ENCODE measurements at regions not wholly inside any gene's neighbourhood (a gene's known extent, or its start where the extent isn't known, plus 50 kb on each side); places are given as distances from the start of the nearest gene placed in this dataset.
"Not testable (repeated sequence)": the region's sequence is repeated elsewhere in the genome, so short reads cannot be mapped to it uniquely, and the experiment has no call there.

- no peak overlapping the region for H3K4me3 ChIP-seq (ENCODE audit: low read depth, low read length)
- no peak for TF ChIP-seq CTCF (IDR thresholded peaks at IDR 0.05; ENCODE audit: control insufficient read depth, extremely low read depth, insufficient read depth)
- no peak for DNase-seq (ENCODE audit: low read depth)
Observed at GRCh38 chr4:170931321-170931720, 841.6 kb upstream of the AADAT start.

DNA sequence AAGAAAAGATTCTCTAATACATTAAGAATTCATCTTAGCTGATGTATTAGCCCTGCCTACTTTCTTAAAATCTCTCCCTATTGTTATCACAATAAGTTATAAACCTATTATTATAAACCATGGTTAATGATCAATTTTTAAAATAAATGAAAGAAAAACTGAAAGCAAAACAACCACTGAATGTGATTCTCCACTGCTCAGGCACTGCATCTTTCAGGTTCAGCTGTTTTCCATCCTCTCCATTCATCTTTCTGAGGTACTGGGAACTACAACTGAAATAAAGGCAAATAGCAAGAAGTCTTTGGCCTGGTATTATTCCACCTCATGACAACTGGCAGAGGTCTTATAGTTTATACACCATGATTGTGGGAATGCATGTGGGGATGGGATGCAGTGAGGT, 798.9 kb upstream of the AADAT start:
- TF ChIP-seq CTCF (IDR thresholded peaks at IDR 0.05; ENCODE audit: control insufficient read depth, extremely low read depth, insufficient read depth) = no peak
- H3K4me3 ChIP-seq (ENCODE audit: low read depth, low read length) = no peak overlapping the region
- DNase-seq (ENCODE audit: low read depth) = no peak

DNA sequence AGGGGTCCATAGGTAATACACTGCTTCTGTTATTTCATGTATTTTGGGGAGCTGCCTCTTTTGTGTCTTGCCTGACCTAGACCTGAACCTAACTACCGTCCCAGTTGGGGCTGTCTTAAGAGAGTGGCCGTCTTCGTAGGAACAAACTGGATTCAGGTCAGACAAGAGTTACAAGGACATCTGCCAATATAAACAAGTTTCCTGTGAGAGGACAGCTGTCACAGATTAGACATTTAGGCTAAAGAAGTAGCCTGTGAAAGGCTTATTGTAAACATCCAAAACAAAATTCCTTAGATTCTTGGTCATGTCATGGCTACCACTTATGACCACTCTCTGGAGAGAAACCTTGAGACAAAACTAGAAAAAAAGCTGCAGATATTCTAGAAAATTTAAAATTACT, 797.6 kb upstream of the AADAT start:
- no peak for TF ChIP-seq CTCF (IDR thresholded peaks at IDR 0.05; ENCODE audit: control insufficient read depth, extremely low read depth, insufficient read depth)
- H3K4me3 ChIP-seq (ENCODE audit: low read depth, low read length) = no peak overlapping the region
- peak; percentile 71 for DNase-seq (ENCODE audit: low read depth)

- TF ChIP-seq CTCF (IDR thresholded peaks at IDR 0.05; ENCODE audit: control insufficient read depth, extremely low read depth, insufficient read depth) = no peak
- DNase-seq (ENCODE audit: low read depth) = no peak
- H3K4me3 ChIP-seq (ENCODE audit: low read depth, low read length) = no peak overlapping the region
Observed at GRCh38 chr4:170884969-170885570, 795.3 kb upstream of the AADAT start.

- not testable (repeated sequence) for DNase-seq (ENCODE audit: low read depth); H3K4me3 ChIP-seq (ENCODE audit: low read depth, low read length)
Observed at GRCh38 chr4:170881646-170882045, 791.9 kb upstream of the AADAT start.

- TF ChIP-seq CTCF (IDR thresholded peaks at IDR 0.05; ENCODE audit: control insufficient read depth, extremely low read depth, insufficient read depth) = no peak
- no peak overlapping the region for H3K4me3 ChIP-seq (ENCODE audit: low read depth, low read length)
- DNase-seq (ENCODE audit: low read depth) = no peak
Observed at GRCh38 chr4:170875868-170876267, 786.1 kb upstream of the AADAT start.

DNA sequence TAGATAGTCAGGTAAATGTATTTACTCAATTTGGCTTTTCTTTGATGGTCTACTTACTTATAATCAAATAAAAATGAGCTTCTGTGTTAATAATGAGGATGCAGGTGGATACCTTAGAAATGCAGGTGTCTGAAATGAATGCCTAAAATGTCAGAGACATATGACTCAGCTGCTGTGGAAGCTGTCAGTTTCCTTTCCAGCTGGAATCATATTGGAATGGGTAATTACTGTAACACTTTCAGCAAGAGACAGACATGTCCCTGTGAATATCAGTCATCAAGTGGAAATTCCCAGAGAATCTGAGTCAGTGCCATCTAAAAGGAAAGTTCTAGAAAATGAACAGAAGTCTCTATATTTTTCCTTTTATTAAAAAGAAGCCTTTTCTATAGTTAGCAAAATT, 783.0 kb upstream of the AADAT start:
- H3K4me3 ChIP-seq (ENCODE audit: low read depth, low read length) = no peak overlapping the region
- DNase-seq (ENCODE audit: low read depth) = no peak
- no peak for TF ChIP-seq CTCF (IDR thresholded peaks at IDR 0.05; ENCODE audit: control insufficient read depth, extremely low read depth, insufficient read depth)

Data from LNCaP clone FGC (cell line).